PC-9 (cell line): ENCODE measurements at regions not wholly inside any gene's neighbourhood (a gene's known extent, or its start where the extent isn't known, plus 50 kb on each side); places are given as distances from the start of the nearest gene placed in this dataset.
"Not testable (repeated sequence)": the region's sequence is repeated elsewhere in the genome, so short reads cannot be mapped to it uniquely, and the experiment has no call there.

Experiments used
- BruUV-seq: library from RNA; stranded (reverse); fragments of 400-500 nt; replicated peaks from 2 replicates; lab custom pipeline; 2021; lab: Mats Ljungman, UMichigan
- CTCF ChIA-PET: fragments of 300-600 bp; sonication (Branson Sonifier 250); formaldehyde crosslinking; loops from one replicate; lab custom pipeline; 2022; ENCODE audit warnings: antibody characterized with exemption; lab: Charles Lee
- POLR2A ChIA-PET: fragments of 300-600 bp; sonication (Branson Sonifier 250); formaldehyde crosslinking; loops from one replicate; lab custom pipeline; 2022; ENCODE audit warnings: antibody characterized with exemption; ENCODE audit not compliant: unreplicated experiment; lab: Charles Lee
- DNase-seq, 2 experiments: peaks; one replicate each; pipeline versions ENCODE4 v3.0.0 to v3.0.0-alpha.2; 2015 to 2022; ENCODE audit warnings: mixed read lengths in 1 of 2
- H2AFZ ChIP-seq: fragments of 200-600 bp; sonication (generic); 2 replicates; pipeline ENCODE4 v1.8.1; 2017; ENCODE audit warnings: antibody characterized with exemption
- H3F3A ChIP-seq: fragments of 200-600 bp; sonication (generic); 2 replicates; pipeline ENCODE4 v1.8.1; 2017; ENCODE audit warnings: antibody characterized with exemption, mild to moderate bottlenecking, low read depth; ENCODE audit not compliant: insufficient read depth
- H3K27ac ChIP-seq: fragments of 200-600 bp; sonication (generic); 2 replicates; pipeline ENCODE4 v1.6.1; 2016; ENCODE audit warnings: mixed run types
- H3K27me3 ChIP-seq: fragments of 200-600 bp; sonication (generic); 2 replicates; pipeline ENCODE4 v1.6.1; 2016; ENCODE audit warnings: low read depth, mixed run types; ENCODE audit not compliant: insufficient read depth
- H3K36me3 ChIP-seq: fragments of 200-600 bp; sonication (generic); 2 replicates; pipeline ENCODE4 v1.6.1; 2016; ENCODE audit warnings: low read depth, mixed run types
- H3K4me1 ChIP-seq: fragments of 200-600 bp; sonication (generic); replicated peaks from 2 replicates; pipeline ENCODE4 v1.6.1; 2016; ENCODE audit warnings: mixed run types; ENCODE audit not compliant: insufficient read depth
- H3K4me2 ChIP-seq: fragments of 200-600 bp; sonication (generic); 2 replicates; pipeline ENCODE4 v1.6.1; 2017; ENCODE audit warnings: mixed run types
- H3K4me3 ChIP-seq: fragments of 200-600 bp; sonication (generic); 2 replicates; pipeline ENCODE4 v1.6.1; 2016; ENCODE audit warnings: mixed run types
- H3K79me2 ChIP-seq: fragments of 200-600 bp; sonication (generic); 2 replicates; pipeline ENCODE4 v1.6.1; 2017; ENCODE audit warnings: low read depth, mixed run types
- H3K9me2 ChIP-seq: fragments of 200-600 bp; sonication (generic); 2 replicates; pipeline ENCODE4 v1.8.1; 2017; ENCODE audit warnings: mild to moderate bottlenecking; ENCODE audit not compliant: insufficient read depth
- H3K9me3 ChIP-seq: fragments of 200-600 bp; sonication (generic); 2 replicates; pipeline ENCODE4 v1.8.1; 2016; ENCODE audit warnings: low read depth; ENCODE audit not compliant: insufficient read depth
- H4K20me1 ChIP-seq: fragments of 200-600 bp; sonication (generic); 2 replicates; pipeline ENCODE4 v1.8.1; 2017; ENCODE audit not compliant: insufficient read depth
- CTCF ChIP-seq: fragments of 200-600 bp; sonication (generic); conservative IDR thresholded peaks from 2 replicates; pipeline ENCODE4 v1.6.1; 2017; ENCODE audit warnings: mixed run types, antibody characterized with exemption, mild to moderate bottlenecking, moderate library complexity
- EZH2 ChIP-seq: fragments of 200-600 bp; sonication (generic); IDR thresholded peaks from 2 replicates; pipeline ENCODE4 v1.8.0; 2017; ENCODE audit warnings: antibody characterized with exemption, low read depth
- intact Hi-C: fragments of 100-400 bp; cut with micrococcal nuclease; formaldehyde crosslinking; loops from one replicate; pipeline ENCODE4 v1.10.0; 2022; ENCODE audit not compliant: unreplicated experiment

DNA sequence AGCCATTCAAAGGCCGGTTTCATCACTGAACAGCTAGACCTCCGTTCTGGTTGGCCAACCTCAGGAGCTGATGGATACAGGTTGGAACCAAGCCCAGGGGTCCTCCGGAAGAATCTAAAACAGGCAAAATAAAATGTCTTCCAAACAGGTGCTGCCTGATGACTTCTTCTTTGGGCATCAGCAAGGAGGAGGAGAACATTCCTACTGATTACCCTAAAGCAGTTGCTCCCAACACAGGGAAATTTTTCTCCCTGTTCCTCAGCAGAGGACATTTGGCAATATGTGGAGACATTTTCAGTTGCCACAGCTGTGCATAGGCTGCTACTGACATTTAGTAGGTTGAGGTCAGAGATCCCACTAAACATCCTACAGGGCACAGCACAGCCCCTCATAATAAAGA is 319.3 kb upstream of the PPARGC1A start:
- ChIA-PET POLR2A (no interaction called here), CTCF (no interaction called here)
- H3K9me2 ChIP-seq: no peaks in the 10 kb centered on the region
- no peak overlapping the region for H3K27ac ChIP-seq
- no peaks in the 10 kb centered on the region for H3F3A ChIP-seq
- no TSS peak for BruUV-seq
- no peak for DNase-seq
- H4K20me1 ChIP-seq: no peaks in the 10 kb centered on the region
- TF ChIP-seq CTCF: no peak
- no peak for TF ChIP-seq EZH2
- no peak overlapping the region for H3K4me2 ChIP-seq
- no peaks in the 10 kb centered on the region for H3K9me3 ChIP-seq
- H3K4me1 ChIP-seq: no peaks in the 10 kb centered on the region
- intact Hi-C loops: no loop called here
- H2AFZ ChIP-seq: no peak overlapping the region
- H3K4me3 ChIP-seq: no peak overlapping the region
- H3K36me3 ChIP-seq: no peaks in the 10 kb centered on the region
- H3K79me2 ChIP-seq: no peaks in the 10 kb centered on the region
- peaks cover 12% of the 10 kb centered on the region; the same call in 1 of the 2 replicates for H3K27me3 ChIP-seq

- Histone ChIP-seq H3K36me3 (no peaks in the 10 kb centered on the region), H3K4me3 (no peak overlapping the region), H4K20me1 (no peaks in the 10 kb centered on the region), H2AFZ (no peak overlapping the region), H3K4me2 (no peak overlapping the region), H3K79me2 (no peaks in the 10 kb centered on the region), H3K9me2 (no peaks in the 10 kb centered on the region), H3K4me1 (no peaks in the 10 kb centered on the region), H3K9me3 (no peaks in the 10 kb centered on the region), H3F3A (no peaks in the 10 kb centered on the region), H3K27me3 (peaks cover 8% of the 10 kb centered on the region; the same call in 1 of the 2 replicates), H3K27ac (no peak overlapping the region)
- ChIA-PET CTCF (no interaction called here), POLR2A (no interaction called here)
- BruUV-seq: no TSS peak
- intact Hi-C loops: no loop called here
- DNase-seq: no peak
- TF ChIP-seq EZH2 (no peak), CTCF (no peak)
Measured at GRCh38 chr4:24208691-24209090, 318.8 kb upstream of the PPARGC1A start.

DNA sequence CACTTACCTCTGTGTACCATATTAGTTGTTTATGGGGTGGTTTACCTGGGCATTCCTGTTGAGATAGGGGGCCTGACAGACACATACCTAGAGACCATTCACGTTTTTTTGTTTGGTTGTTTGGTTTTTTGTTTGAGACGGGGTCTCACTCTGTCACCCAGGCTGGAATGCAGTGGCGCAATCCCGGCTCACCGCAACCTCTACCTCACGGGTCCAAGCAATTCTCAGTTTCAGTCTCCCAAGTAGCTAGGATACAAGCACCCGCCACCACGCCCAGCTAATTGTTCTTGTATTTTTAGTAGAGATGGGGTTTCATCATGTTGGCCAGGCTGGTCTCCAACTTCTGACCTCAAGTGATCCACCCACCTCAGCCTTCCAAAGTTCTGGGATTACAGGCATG is 314.9 kb upstream of the PPARGC1A start:
- H3K36me3 ChIP-seq, H3K9me3 ChIP-seq, H3K27ac ChIP-seq, H3K9me2 ChIP-seq, H3K4me1 ChIP-seq, H3K79me2 ChIP-seq, CTCF ChIA-PET, BruUV-seq, intact Hi-C loops, DNase-seq, H4K20me1 ChIP-seq, H3K4me3 ChIP-seq, H2AFZ ChIP-seq, POLR2A ChIA-PET, H3K27me3 ChIP-seq, H3K4me2 ChIP-seq, H3F3A ChIP-seq: not testable (repeated sequence)

- TF ChIP-seq EZH2: no peak
- Histone ChIP-seq H3K4me3 (no peak overlapping the region), H3K36me3 (no peaks in the 10 kb centered on the region), H3K27me3 (0 out of 2 replicates have a peak, but pooled peaks cover 5% of the 10 kb centered on the region), H3K4me2 (no peak overlapping the region), H4K20me1 (no peaks in the 10 kb centered on the region), H3K27ac (no peak overlapping the region), H3F3A (no peaks in the 10 kb centered on the region), H3K79me2 (no peaks in the 10 kb centered on the region), H3K9me3 (no peaks in the 10 kb centered on the region), H3K4me1 (no peaks in the 10 kb centered on the region), H3K9me2 (no peaks in the 10 kb centered on the region), H2AFZ (no peak overlapping the region)
- intact Hi-C loops: no loop called here
- BruUV-seq: no TSS peak
- DNase-seq: no peak
- ChIA-PET CTCF (no interaction called here), POLR2A (no interaction called here)
Measured at GRCh38 chr4:24203926-24204325, 314.1 kb upstream of the PPARGC1A start.
